RWPE2 (cell line): ENCODE measurements at regions not wholly inside any gene's neighbourhood (a gene's known extent, or its start where the extent isn't known, plus 50 kb on each side); places are given as distances from the start of the nearest gene placed in this dataset.

Source experiments
- ATAC-seq: fragments of 200-7000 bp; cut with Tn5 transposase; 3 replicates; pipeline ENCODE4 v1.9.1; 2021; ENCODE audit warnings: low read depth
- DNase-seq: peaks from one replicate; pipeline ENCODE4 v3.0.0-alpha.2; 2020; ENCODE audit warnings: low spot score
- H3K27ac ChIP-seq: fragments of 450-650 bp; 2 replicates; pipeline ENCODE4 v1.5.1; 2017; ENCODE audit warnings: mild to moderate bottlenecking; ENCODE audit not compliant: poor library complexity, severe bottlenecking
- H3K27me3 ChIP-seq: fragments of 250-450 bp; sonication (Bioruptor Pico); 2 replicates; pipeline ENCODE4 v1.5.1; 2021; ENCODE audit warnings: mild to moderate bottlenecking, moderate library complexity; ENCODE audit not compliant: insufficient read depth, poor library complexity, severe bottlenecking
- H3K36me3 ChIP-seq: fragments of 250-450 bp; sonication (Bioruptor Pico); 2 replicates; pipeline ENCODE4 v1.5.1; 2020; ENCODE audit warnings: low read depth, mild to moderate bottlenecking, moderate library complexity
- H3K4me1 ChIP-seq: fragments of 250-450 bp; sonication (Bioruptor Pico); 2 replicates; pipeline ENCODE4 v1.5.1; 2021; ENCODE audit warnings: mild to moderate bottlenecking, moderate library complexity; ENCODE audit not compliant: insufficient read depth, poor library complexity, severe bottlenecking
- H3K4me3 ChIP-seq: fragments of 250-450 bp; sonication (Bioruptor Pico); 2 replicates; pipeline ENCODE4 v1.5.1; 2021; ENCODE audit warnings: mild to moderate bottlenecking, moderate library complexity; ENCODE audit not compliant: severe bottlenecking
- H3K9me3 ChIP-seq: fragments of 250-450 bp; sonication (Bioruptor Pico); 2 replicates; pipeline ENCODE4 v1.5.1; 2021; ENCODE audit warnings: mild to moderate bottlenecking, moderate library complexity; ENCODE audit not compliant: severe bottlenecking
- TF ChIP-seq, protein P1 (sequence below): fragments of 450-650 bp; IDR thresholded peaks from one replicate; pipeline ENCODE4 v1.5.1; 2017; ENCODE audit warnings: mild to moderate bottlenecking, moderate library complexity; ENCODE audit not compliant: poor library complexity, severe bottlenecking

DNA sequence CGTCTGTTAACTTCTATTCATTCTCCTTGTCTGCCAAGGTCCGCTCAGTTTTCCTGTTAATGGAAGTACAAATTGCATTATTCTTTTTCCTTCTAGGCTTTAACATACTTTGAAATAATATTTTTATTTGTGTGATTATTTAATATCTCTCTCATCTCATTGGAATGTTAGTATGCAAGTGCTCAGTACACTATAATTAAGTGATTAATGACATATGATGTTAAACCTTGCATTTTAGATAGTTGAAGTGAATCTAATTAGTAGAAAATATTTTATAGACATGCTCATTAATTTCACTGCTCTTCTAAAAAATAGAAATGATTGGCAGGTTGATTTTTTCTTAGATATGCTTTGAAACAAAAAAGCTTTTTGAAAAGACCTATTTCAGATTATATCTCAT, 1079.8 kb downstream of the RAPGEF2 start:
- no peak for DNase-seq
- Histone ChIP-seq H3K4me1 (no peaks in the 10 kb centered on the region), H3K4me3 (no peak overlapping the region), H3K27me3 (no peaks in the 10 kb centered on the region), H3K27ac (no peak overlapping the region), H3K36me3 (no peaks in the 10 kb centered on the region), H3K9me3 (no peaks in the 10 kb centered on the region)
- ATAC-seq = no peak
- TF ChIP-seq, protein P1, sequence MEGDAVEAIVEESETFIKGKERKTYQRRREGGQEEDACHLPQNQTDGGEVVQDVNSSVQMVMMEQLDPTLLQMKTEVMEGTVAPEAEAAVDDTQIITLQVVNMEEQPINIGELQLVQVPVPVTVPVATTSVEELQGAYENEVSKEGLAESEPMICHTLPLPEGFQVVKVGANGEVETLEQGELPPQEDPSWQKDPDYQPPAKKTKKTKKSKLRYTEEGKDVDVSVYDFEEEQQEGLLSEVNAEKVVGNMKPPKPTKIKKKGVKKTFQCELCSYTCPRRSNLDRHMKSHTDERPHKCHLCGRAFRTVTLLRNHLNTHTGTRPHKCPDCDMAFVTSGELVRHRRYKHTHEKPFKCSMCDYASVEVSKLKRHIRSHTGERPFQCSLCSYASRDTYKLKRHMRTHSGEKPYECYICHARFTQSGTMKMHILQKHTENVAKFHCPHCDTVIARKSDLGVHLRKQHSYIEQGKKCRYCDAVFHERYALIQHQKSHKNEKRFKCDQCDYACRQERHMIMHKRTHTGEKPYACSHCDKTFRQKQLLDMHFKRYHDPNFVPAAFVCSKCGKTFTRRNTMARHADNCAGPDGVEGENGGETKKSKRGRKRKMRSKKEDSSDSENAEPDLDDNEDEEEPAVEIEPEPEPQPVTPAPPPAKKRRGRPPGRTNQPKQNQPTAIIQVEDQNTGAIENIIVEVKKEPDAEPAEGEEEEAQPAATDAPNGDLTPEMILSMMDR = no peak

DNA sequence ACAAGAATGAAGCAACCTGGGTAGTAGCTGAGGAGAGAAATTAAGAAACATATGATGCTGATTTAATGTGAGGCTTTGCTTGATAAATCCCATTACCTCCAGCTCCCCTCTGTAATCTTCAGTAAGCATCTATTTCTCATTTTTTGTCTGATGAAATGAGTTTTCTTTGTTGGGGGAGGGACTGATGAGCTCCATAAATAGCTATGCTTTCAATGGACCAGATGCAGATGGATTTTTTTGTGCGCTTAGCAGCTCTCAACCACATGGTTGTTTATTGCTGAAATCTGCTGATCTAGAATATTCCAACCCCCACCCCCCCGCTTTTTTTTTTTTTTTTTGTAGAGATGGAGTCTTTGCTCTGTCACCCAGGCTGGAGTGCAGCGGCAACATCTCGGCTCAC, 1082.0 kb downstream of the RAPGEF2 start:
- H3K9me3 ChIP-seq = no peaks in the 10 kb centered on the region
- no peaks in the 10 kb centered on the region for H3K36me3 ChIP-seq
- H3K4me1 ChIP-seq = no peaks in the 10 kb centered on the region
- no peak overlapping the region for H3K4me3 ChIP-seq
- no peak overlapping the region for H3K27ac ChIP-seq
- TF ChIP-seq, protein P1 = no peak
- no peaks in the 10 kb centered on the region for H3K27me3 ChIP-seq
- no peak for DNase-seq
- ATAC-seq = no peak

DNA sequence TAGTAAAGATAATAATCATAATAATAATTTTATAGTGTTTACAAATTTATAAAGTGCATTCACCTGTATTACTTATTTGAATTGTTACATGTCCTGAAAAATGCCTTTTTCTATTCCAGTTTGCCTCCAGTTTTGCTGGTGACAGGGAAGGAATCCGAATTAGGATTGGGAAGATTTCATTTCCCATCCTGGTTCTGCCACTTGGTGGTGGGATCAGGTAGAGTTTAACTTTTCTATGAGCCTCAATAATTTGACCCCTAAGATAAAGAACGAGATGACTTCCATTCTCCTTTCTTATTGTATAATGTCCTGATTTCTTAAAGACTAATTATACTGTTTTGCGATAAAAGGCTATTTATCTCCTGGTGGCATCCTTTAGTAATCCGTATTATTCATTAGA, 1090.9 kb downstream of the RAPGEF2 start:
- H3K9me3 ChIP-seq = no peaks in the 10 kb centered on the region
- no peaks in the 10 kb centered on the region for H3K27me3 ChIP-seq
- H3K36me3 ChIP-seq = no peaks in the 10 kb centered on the region
- no peaks in the 10 kb centered on the region for H3K4me1 ChIP-seq
- TF ChIP-seq, protein P1 = peak; percentile 6
- no peak for DNase-seq
- ATAC-seq = no peak
- H3K27ac ChIP-seq = no peak overlapping the region
- H3K4me3 ChIP-seq = no peak overlapping the region

DNA sequence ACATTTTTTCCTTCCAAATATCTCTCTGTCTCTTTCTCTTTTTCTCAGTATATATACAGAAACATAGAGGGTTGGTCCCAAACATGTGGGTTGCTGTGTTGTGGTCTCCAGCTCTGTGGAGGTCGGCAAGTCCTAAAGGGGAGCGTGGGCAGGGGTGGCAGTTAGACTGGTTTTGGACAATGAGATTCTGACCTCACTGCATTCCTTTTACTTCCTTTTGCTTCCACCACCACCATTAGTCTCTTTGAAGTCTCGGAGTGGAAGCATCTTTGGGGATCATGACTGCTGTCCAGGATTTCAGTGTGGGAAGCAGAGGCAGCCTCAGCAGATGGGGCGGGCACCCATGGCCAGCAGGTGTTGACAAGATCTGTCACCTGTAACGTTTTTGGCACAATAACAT, 1091.8 kb downstream of the RAPGEF2 start:
- no peaks in the 10 kb centered on the region for H3K9me3 ChIP-seq
- H3K4me1 ChIP-seq = no peaks in the 10 kb centered on the region
- no peak for ATAC-seq
- DNase-seq = no peak
- H3K36me3 ChIP-seq = no peaks in the 10 kb centered on the region
- H3K4me3 ChIP-seq = no peak overlapping the region
- H3K27ac ChIP-seq = no peak overlapping the region
- TF ChIP-seq, protein P1 = no peak
- no peaks in the 10 kb centered on the region for H3K27me3 ChIP-seq

DNA sequence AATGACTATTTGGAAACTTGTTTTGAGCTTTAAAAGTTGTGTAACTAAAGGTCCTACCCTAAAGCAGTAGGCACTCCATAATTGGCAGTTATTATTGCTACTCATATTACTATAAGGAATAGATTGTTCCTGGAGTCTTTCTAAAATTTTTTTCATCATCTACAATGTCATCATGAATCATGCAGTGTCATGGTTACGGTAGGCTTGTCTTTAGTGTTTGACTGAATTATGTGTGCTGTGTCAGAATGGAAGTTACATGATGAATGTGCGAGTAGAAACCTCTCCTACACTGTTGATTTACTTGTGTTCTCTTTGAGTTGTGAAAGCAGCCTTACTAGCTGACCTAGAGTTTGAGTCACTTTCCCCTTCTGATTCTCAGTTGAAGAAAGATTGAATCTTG, 1099.9 kb downstream of the RAPGEF2 start:
- Histone ChIP-seq H3K27ac (no peak overlapping the region), H3K4me3 (no peak overlapping the region), H3K36me3 (no peaks in the 10 kb centered on the region), H3K27me3 (no peaks in the 10 kb centered on the region), H3K4me1 (peaks cover 6% of the 10 kb centered on the region), H3K9me3 (no peaks in the 10 kb centered on the region)
- DNase-seq (no peak), ATAC-seq (peak; percentile 98)
- TF ChIP-seq, protein P1 = no peak
